Endodermal cell (in vitro differentiated cells): ENCODE measurements at regions not wholly inside any gene's neighbourhood (a gene's known extent, or its start where the extent isn't known, plus 50 kb on each side); places are given as distances from the start of the nearest gene placed in this dataset.

Experiments used
- DNase-seq: peaks from one replicate; pipeline ENCODE4 v3.0.0-alpha.2; 2017
- H3K27ac ChIP-seq: 2 replicates; pipeline ENCODE4 v1.5.1; 2013; ENCODE audit warnings: mild to moderate bottlenecking, low read depth, low read length, moderate library complexity
- H3K27me3 ChIP-seq: 2 replicates; pipeline ENCODE4 v1.6.1; 2013; ENCODE audit warnings: mild to moderate bottlenecking, low read length, moderate library complexity; ENCODE audit not compliant: insufficient read depth, control insufficient read depth, poor library complexity, severe bottlenecking
- H3K36me3 ChIP-seq: 2 replicates; pipeline ENCODE4 v1.7.0; 2013; ENCODE audit warnings: mild to moderate bottlenecking, low read length, moderate library complexity; ENCODE audit not compliant: control insufficient read depth, insufficient read depth
- H3K4me1 ChIP-seq: one replicate; pipeline ENCODE4 v1.7.0; 2013; ENCODE audit warnings: low read length; ENCODE audit not compliant: control insufficient read depth, insufficient read depth
- H3K4me3 ChIP-seq: 2 replicates; pipeline ENCODE4 v1.5.1; 2013; ENCODE audit warnings: mild to moderate bottlenecking, low read length, moderate library complexity
- H3K9ac ChIP-seq: 2 replicates; pipeline ENCODE4 v1.6.1; 2013; ENCODE audit warnings: mild to moderate bottlenecking, low read length, moderate library complexity; ENCODE audit not compliant: poor library complexity, severe bottlenecking; ENCODE audit errors: extremely low read depth
- H3K9me3 ChIP-seq: 2 replicates; pipeline ENCODE4 v1.6.1; 2013; ENCODE audit warnings: mild to moderate bottlenecking, low read length, moderate library complexity; ENCODE audit not compliant: control insufficient read depth
- H3K27ac Mint-ChIP-seq: 2 replicates; pipeline ENCODE4 v1.8.0; 2020; ENCODE audit warnings: mixed read lengths
- H3K27me3 Mint-ChIP-seq: 2 replicates; pipeline ENCODE4 v1.8.0; 2021; ENCODE audit warnings: mild to moderate bottlenecking, mixed read lengths; ENCODE audit not compliant: insufficient read depth
- H3K36me3 Mint-ChIP-seq: 2 replicates; pipeline ENCODE4 v1.8.0; 2020; ENCODE audit warnings: low read depth, mixed read lengths
- H3K4me1 Mint-ChIP-seq: 2 replicates; pipeline ENCODE4 v1.8.0; 2020; ENCODE audit warnings: mixed read lengths
- H3K4me3 Mint-ChIP-seq: 2 replicates; pipeline ENCODE4 v1.8.0; 2020; ENCODE audit warnings: mild to moderate bottlenecking, moderate library complexity, mixed read lengths
- H3K9me3 Mint-ChIP-seq: 2 replicates; pipeline ENCODE4 v1.8.0; 2020; ENCODE audit warnings: mild to moderate bottlenecking, mixed read lengths
- WGBS, 2 experiments: methylation state at CpG; one replicate each; pipeline versions ENCODE4 v1.1.5 to v1.1.7; 2013; ENCODE audit warnings: missing lambda C conversion rate in 2 of 2, mixed read lengths in 1 of 2; ENCODE audit not compliant: insufficient coverage in 1 of 2, insufficient read length in 1 of 2; 5-methylcytosine and 5-hydroxymethylcytosine counted together
- TF ChIP-seq, protein P1 (sequence below): fragments of 200-600 bp; sonication (generic); conservative IDR thresholded peaks from 2 replicates; pipeline ENCODE4 v1.5.0; 2021; ENCODE audit warnings: antibody characterized with exemption, mild to moderate bottlenecking

- Histone ChIP-seq H3K27me3 (no peaks in the 10 kb centered on the region), H3K9ac (no peak overlapping the region), H3K27ac (no peak overlapping the region), H3K36me3 (no peaks in the 10 kb centered on the region), H3K4me1 (peaks cover 3% of the 10 kb centered on the region), H3K9me3 (no peaks in the 10 kb centered on the region), H3K4me3 (no peak overlapping the region)
- TF ChIP-seq, protein P1, sequence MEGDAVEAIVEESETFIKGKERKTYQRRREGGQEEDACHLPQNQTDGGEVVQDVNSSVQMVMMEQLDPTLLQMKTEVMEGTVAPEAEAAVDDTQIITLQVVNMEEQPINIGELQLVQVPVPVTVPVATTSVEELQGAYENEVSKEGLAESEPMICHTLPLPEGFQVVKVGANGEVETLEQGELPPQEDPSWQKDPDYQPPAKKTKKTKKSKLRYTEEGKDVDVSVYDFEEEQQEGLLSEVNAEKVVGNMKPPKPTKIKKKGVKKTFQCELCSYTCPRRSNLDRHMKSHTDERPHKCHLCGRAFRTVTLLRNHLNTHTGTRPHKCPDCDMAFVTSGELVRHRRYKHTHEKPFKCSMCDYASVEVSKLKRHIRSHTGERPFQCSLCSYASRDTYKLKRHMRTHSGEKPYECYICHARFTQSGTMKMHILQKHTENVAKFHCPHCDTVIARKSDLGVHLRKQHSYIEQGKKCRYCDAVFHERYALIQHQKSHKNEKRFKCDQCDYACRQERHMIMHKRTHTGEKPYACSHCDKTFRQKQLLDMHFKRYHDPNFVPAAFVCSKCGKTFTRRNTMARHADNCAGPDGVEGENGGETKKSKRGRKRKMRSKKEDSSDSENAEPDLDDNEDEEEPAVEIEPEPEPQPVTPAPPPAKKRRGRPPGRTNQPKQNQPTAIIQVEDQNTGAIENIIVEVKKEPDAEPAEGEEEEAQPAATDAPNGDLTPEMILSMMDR, result no peak
- Mint-ChIP-seq H3K27me3 (no peaks in the 10 kb centered on the region), H3K9me3 (peaks cover 32% of the 10 kb centered on the region), H3K4me1 (peaks cover 7% of the 10 kb centered on the region), H3K4me3 (no peak overlapping the region), H3K36me3 (no peaks in the 10 kb centered on the region), H3K27ac (no peak overlapping the region)
- DNase-seq, result no peak
- 88% methylated on average over 1 of the region's 1 CpG; no CpG with 5 or more reads in 1 of the 2 experiments for WGBS, 2 experiments
These were observed 131.9 kb downstream of the RTL3 start for GRCh38 chrX:78527263-78527662.

DNA sequence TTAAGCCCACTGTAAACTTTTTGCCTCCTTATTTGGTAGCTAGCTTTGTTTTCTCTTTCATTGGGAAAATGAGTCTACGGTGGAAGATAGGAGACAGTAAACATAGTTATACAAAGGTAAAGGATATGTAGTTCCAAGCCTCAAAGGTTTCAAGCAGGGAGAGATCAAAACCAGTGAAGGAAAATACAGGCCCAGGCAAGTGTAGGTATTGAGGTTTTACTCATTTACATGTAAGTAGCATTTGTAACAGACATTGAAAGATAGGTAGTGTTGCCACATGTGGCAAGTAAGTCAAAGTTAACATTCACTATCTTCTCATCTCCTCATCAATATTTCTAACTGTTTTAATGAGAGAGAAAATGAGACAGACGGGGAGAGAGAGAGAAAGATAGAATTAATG lies 136.5 kb downstream of the RTL3 start:
- H3K27ac Mint-ChIP-seq, result no peak overlapping the region
- WGBS, 2 experiments, result 79% methylated on average over 2 of the region's 2 CpGs; no CpG with 5 or more reads in 1 of the 2 experiments
- Histone ChIP-seq H3K9me3 (no peaks in the 10 kb centered on the region), H3K36me3 (no peaks in the 10 kb centered on the region), H3K4me3 (no peak overlapping the region), H3K27ac (no peak overlapping the region), H3K4me1 (peaks cover 3% of the 10 kb centered on the region), H3K27me3 (no peaks in the 10 kb centered on the region), H3K9ac (no peak overlapping the region)
- peaks cover 7% of the 10 kb centered on the region for H3K4me1 Mint-ChIP-seq
- no peaks in the 10 kb centered on the region for H3K36me3 Mint-ChIP-seq
- H3K9me3 Mint-ChIP-seq, result peaks cover 27% of the 10 kb centered on the region
- H3K4me3 Mint-ChIP-seq, result no peak overlapping the region
- TF ChIP-seq, protein P1, result no peak
- H3K27me3 Mint-ChIP-seq, result no peaks in the 10 kb centered on the region
- no peak for DNase-seq

GRCh38 chrX:78517124-78517523 lies 142.0 kb downstream of the RTL3 start:
- H3K4me1 ChIP-seq, result no peaks in the 10 kb centered on the region
- no peak for DNase-seq

More at GRCh38 chrX:78517124-78517523, 142.0 kb downstream of the RTL3 start:
- Mint-ChIP-seq H3K4me1 (peaks cover 14% of the 10 kb centered on the region), H3K9me3 (peaks cover 20% of the 10 kb centered on the region), H3K27me3 (no peaks in the 10 kb centered on the region), H3K36me3 (no peaks in the 10 kb centered on the region), H3K27ac (no peak overlapping the region), H3K4me3 (no peak overlapping the region)
- TF ChIP-seq, protein P1, result no peak
- H3K27ac ChIP-seq, result no peak overlapping the region
- no peaks in the 10 kb centered on the region for H3K27me3 ChIP-seq
- H3K9me3 ChIP-seq, result peaks cover 5% of the 10 kb centered on the region
- H3K36me3 ChIP-seq, result no peaks in the 10 kb centered on the region
- no peak overlapping the region for H3K9ac ChIP-seq
- no peak overlapping the region for H3K4me3 ChIP-seq
- 92% methylated on average over 3 of the region's 4 CpGs; no CpG with 5 or more reads in 1 of the 2 experiments for WGBS, 2 experiments
